ENCODE measurements at regions not wholly inside any gene's neighbourhood (a gene's known extent, or its start where the extent isn't known, plus 50 kb on each side); places are given as distances from the start of the nearest gene placed in this dataset.

- no peak for DNase-seq (ENCODE audit: low spot score)
Measured at GRCh38 chr2:14273650-14274049, 358.9 kb upstream of the LRATD1 start.

- no peak for DNase-seq (ENCODE audit: low spot score)
Measured at GRCh38 chr2:14284244-14284643, 348.3 kb upstream of the LRATD1 start.

- DNase-seq (ENCODE audit: low spot score), result no peak
Measured at GRCh38 chr2:14285812-14286211, 346.7 kb upstream of the LRATD1 start.

GRCh38 chr2:14288016-14288415 lies 344.5 kb upstream of the LRATD1 start:
- no peak for DNase-seq (ENCODE audit: low spot score)

- DNase-seq (ENCODE audit: low spot score), result no peak
Measured at GRCh38 chr2:14292964-14293363, 339.6 kb upstream of the LRATD1 start.

- DNase-seq (ENCODE audit: low spot score), result no peak
Measured at GRCh38 chr2:14297340-14297739, 335.2 kb upstream of the LRATD1 start.

GRCh38 chr2:14297906-14298305 lies 334.6 kb upstream of the LRATD1 start:
- no peak for DNase-seq (ENCODE audit: low spot score)

- DNase-seq (ENCODE audit: low spot score), result no peak
Measured at GRCh38 chr2:14301331-14301730, 331.2 kb upstream of the LRATD1 start.

- DNase-seq (ENCODE audit: low spot score), result no peak
Measured at GRCh38 chr2:14303366-14304115, 329.0 kb upstream of the LRATD1 start.

- DNase-seq (ENCODE audit: low spot score), result no peak
Measured at GRCh38 chr2:14304326-14304725, 328.2 kb upstream of the LRATD1 start.

GRCh38 chr2:14306268-14306861 lies 326.2 kb upstream of the LRATD1 start:
- DNase-seq (ENCODE audit: low spot score), result no peak

GRCh38 chr2:14313341-14313740 lies 319.2 kb upstream of the LRATD1 start:
- DNase-seq (ENCODE audit: low spot score), result no peak

GRCh38 chr2:14316594-14316993 lies 315.9 kb upstream of the LRATD1 start:
- no peak for DNase-seq (ENCODE audit: low spot score)

- no peak for DNase-seq (ENCODE audit: low spot score)
Measured at GRCh38 chr2:14321357-14321756, 311.2 kb upstream of the LRATD1 start.

- DNase-seq (ENCODE audit: low spot score), result no peak
Measured at GRCh38 chr2:14322306-14322705, 310.2 kb upstream of the LRATD1 start.

- DNase-seq (ENCODE audit: low spot score), result no peak
Measured at GRCh38 chr2:14324308-14324707, 308.2 kb upstream of the LRATD1 start.

GRCh38 chr2:14330884-14331283 lies 301.6 kb upstream of the LRATD1 start:
- no peak for DNase-seq (ENCODE audit: low spot score)

- no peak for DNase-seq (ENCODE audit: low spot score)
Measured at GRCh38 chr2:14336759-14337382, 295.6 kb upstream of the LRATD1 start.

GRCh38 chr2:14340703-14341102 lies 291.8 kb upstream of the LRATD1 start:
- DNase-seq (ENCODE audit: low spot score), result no peak

GRCh38 chr2:14342313-14342712 lies 290.2 kb upstream of the LRATD1 start:
- no peak for DNase-seq (ENCODE audit: low spot score)

GRCh38 chr2:14344355-14344754 lies 288.2 kb upstream of the LRATD1 start:
- no peak for DNase-seq (ENCODE audit: low spot score)

GRCh38 chr2:14348247-14348646 lies 284.3 kb upstream of the LRATD1 start:
- DNase-seq (ENCODE audit: low spot score), result no peak

GRCh38 chr2:14350856-14351255 lies 281.7 kb upstream of the LRATD1 start:
- DNase-seq (ENCODE audit: low spot score), result no peak

GRCh38 chr2:14352067-14352466 lies 280.4 kb upstream of the LRATD1 start:
- DNase-seq (ENCODE audit: low spot score), result no peak

Data from D341Med (cell line).